ENCODE measurements at regions not wholly inside any gene's neighbourhood (a gene's known extent, or its start where the extent isn't known, plus 50 kb on each side); places are given as distances from the start of the nearest gene placed in this dataset.

- H3K79me2 ChIP-seq (ENCODE audit: control insufficient read depth, insufficient read depth, low read length), result no peaks in the 10 kb centered on the region
- H3K4me3 ChIP-seq (replicated peaks in 1 of 4; ENCODE audit: control extremely low read depth in 1 of 4, insufficient read depth in 1 of 4, low read depth in 3 of 4, low read length in 4 of 4), result no peak overlapping the region
- TF ChIP-seq CTCF (conservative IDR thresholded peaks at IDR 0.05 in 1 of 2, IDR thresholded peaks at IDR 0.05 in 1 of 2; ENCODE audit: low read depth in 1 of 2, low read length in 2 of 2) (no peak), EZH2 (IDR thresholded peaks at IDR 0.05; ENCODE audit: low read length, missing control alignments) (no peak)
- no peaks in the 10 kb centered on the region for H3K27me3 ChIP-seq (ENCODE audit: control insufficient read depth, insufficient read depth, low read length)
- no peak for DNase-seq (ENCODE audit: low read depth in 2 of 2)
- H3K4me1 ChIP-seq (ENCODE audit: control insufficient read depth, extremely low read depth, insufficient read depth, low read length), result no peaks in the 10 kb centered on the region
- H2AFZ ChIP-seq (ENCODE audit: low read length), result no peak overlapping the region
- no peaks in the 10 kb centered on the region for H4K20me1 ChIP-seq (ENCODE audit: control insufficient read depth, extremely low read depth, insufficient read depth, low read length)
- H3K36me3 ChIP-seq (ENCODE audit: control insufficient read depth, insufficient read depth, low read length), result no peaks in the 10 kb centered on the region
- no peak overlapping the region for H3K4me2 ChIP-seq (ENCODE audit: extremely low read depth, insufficient read depth, low read length)
- no peak overlapping the region for H3K9ac ChIP-seq (ENCODE audit: insufficient read depth, low read length)
- no peaks in the 10 kb centered on the region for H3K9me3 ChIP-seq (ENCODE audit: control insufficient read depth, insufficient read depth, low read depth, low read length)
- H3K27ac ChIP-seq (ENCODE audit: insufficient read depth, low read length), result no peak overlapping the region
Measured at GRCh38 chr1:218970397-218970990, 203.2 kb upstream of the LYPLAL1 start.

- Histone ChIP-seq H3K4me2 (ENCODE audit: extremely low read depth, insufficient read depth, low read length) (no peak overlapping the region), H2AFZ (ENCODE audit: low read length) (no peak overlapping the region), H3K79me2 (ENCODE audit: control insufficient read depth, insufficient read depth, low read length) (no peaks in the 10 kb centered on the region), H3K4me1 (ENCODE audit: control insufficient read depth, extremely low read depth, insufficient read depth, low read length) (no peaks in the 10 kb centered on the region), H3K9ac (ENCODE audit: insufficient read depth, low read length) (no peak overlapping the region), H3K27ac (ENCODE audit: insufficient read depth, low read length) (no peak overlapping the region), H3K9me3 (ENCODE audit: control insufficient read depth, insufficient read depth, low read depth, low read length) (no peaks in the 10 kb centered on the region), H3K27me3 (ENCODE audit: control insufficient read depth, insufficient read depth, low read length) (no peaks in the 10 kb centered on the region), H3K36me3 (ENCODE audit: control insufficient read depth, insufficient read depth, low read length) (no peaks in the 10 kb centered on the region), H3K4me3 (replicated peaks in 1 of 4; ENCODE audit: control extremely low read depth in 1 of 4, insufficient read depth in 1 of 4, low read depth in 3 of 4, low read length in 4 of 4) (no peak overlapping the region), H4K20me1 (ENCODE audit: control insufficient read depth, extremely low read depth, insufficient read depth, low read length) (no peaks in the 10 kb centered on the region)
- TF ChIP-seq EZH2 (IDR thresholded peaks at IDR 0.05; ENCODE audit: low read length, missing control alignments) (no peak), CTCF (conservative IDR thresholded peaks at IDR 0.05 in 1 of 2, IDR thresholded peaks at IDR 0.05 in 1 of 2; ENCODE audit: low read depth in 1 of 2, low read length in 2 of 2) (no peak)
- peak in 1 of 2 donors; percentile 51 for DNase-seq (ENCODE audit: low read depth in 2 of 2)
Measured at GRCh38 chr1:218971156-218971555, 202.5 kb upstream of the LYPLAL1 start.

GRCh38 chr1:218980881-218981280 lies 192.8 kb upstream of the LYPLAL1 start:
- Histone ChIP-seq H3K27me3 (ENCODE audit: control insufficient read depth, insufficient read depth, low read length) (no peaks in the 10 kb centered on the region), H3K27ac (ENCODE audit: insufficient read depth, low read length) (no peak overlapping the region), H3K4me1 (ENCODE audit: control insufficient read depth, extremely low read depth, insufficient read depth, low read length) (no peaks in the 10 kb centered on the region), H3K4me2 (ENCODE audit: extremely low read depth, insufficient read depth, low read length) (no peak overlapping the region), H3K4me3 (replicated peaks in 1 of 4; ENCODE audit: control extremely low read depth in 1 of 4, insufficient read depth in 1 of 4, low read depth in 3 of 4, low read length in 4 of 4) (no peak overlapping the region), H3K36me3 (ENCODE audit: control insufficient read depth, insufficient read depth, low read length) (no peaks in the 10 kb centered on the region), H2AFZ (ENCODE audit: low read length) (no peak overlapping the region), H3K9me3 (ENCODE audit: control insufficient read depth, insufficient read depth, low read depth, low read length) (no peaks in the 10 kb centered on the region), H3K79me2 (ENCODE audit: control insufficient read depth, insufficient read depth, low read length) (no peaks in the 10 kb centered on the region), H4K20me1 (ENCODE audit: control insufficient read depth, extremely low read depth, insufficient read depth, low read length) (no peaks in the 10 kb centered on the region), H3K9ac (ENCODE audit: insufficient read depth, low read length) (no peak overlapping the region)
- DNase-seq (ENCODE audit: low read depth in 2 of 2), result no peak
- TF ChIP-seq EZH2 (IDR thresholded peaks at IDR 0.05; ENCODE audit: low read length, missing control alignments) (no peak), CTCF (conservative IDR thresholded peaks at IDR 0.05 in 1 of 2, IDR thresholded peaks at IDR 0.05 in 1 of 2; ENCODE audit: low read depth in 1 of 2, low read length in 2 of 2) (no peak)
